HG03442 (cell line): ENCODE measurements at regions not wholly inside any gene's neighbourhood (a gene's known extent, or its start where the extent isn't known, plus 50 kb on each side); places are given as distances from the start of the nearest gene placed in this dataset.

Source experiments
- ATAC-seq: cut with Tn5 transposase; IDR thresholded peaks from one replicate; pipeline ENCODE4 v1.9.1; 2021; ENCODE audit warnings: mild to moderate bottlenecking, moderate library complexity; ENCODE audit not compliant: unreplicated experiment

- no peak for ATAC-seq
These were observed 407.6 kb upstream of the PFKP start for GRCh38 chr10:2659660-2660209.

GRCh38 chr10:2658780-2659179 lies 408.6 kb upstream of the PFKP start:
- ATAC-seq, result no peak

- ATAC-seq, result no peak
These were observed 417.0 kb upstream of the PFKP start for GRCh38 chr10:2650328-2650727.

- no peak for ATAC-seq
These were observed 426.3 kb upstream of the PFKP start for GRCh38 chr10:2641028-2641427.

- no peak for ATAC-seq
These were observed 433.7 kb upstream of the PFKP start for GRCh38 chr10:2633630-2634029.

- no peak for ATAC-seq
These were observed 435.7 kb upstream of the PFKP start for GRCh38 chr10:2631557-2632205.

DNA sequence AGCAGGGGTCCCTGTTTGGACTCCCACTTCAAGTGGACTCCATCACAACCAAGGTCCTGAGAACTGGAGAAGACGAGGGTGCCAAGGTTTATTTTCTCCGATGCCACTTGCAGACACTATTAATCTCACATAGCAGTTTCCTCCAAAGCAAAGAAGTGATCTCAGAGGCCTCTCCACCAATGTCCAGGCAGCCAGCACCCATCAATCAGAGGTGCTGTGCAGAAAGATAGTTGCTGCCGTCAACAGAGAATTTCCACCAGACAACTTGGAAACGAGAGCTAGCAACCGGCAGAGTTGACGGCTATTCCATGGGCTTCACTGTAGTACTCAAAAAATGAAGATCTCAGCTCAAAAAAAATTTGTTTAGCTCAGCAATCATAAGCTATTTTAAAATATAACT lies 438.6 kb upstream of the PFKP start:
- ATAC-seq, result no peak

DNA sequence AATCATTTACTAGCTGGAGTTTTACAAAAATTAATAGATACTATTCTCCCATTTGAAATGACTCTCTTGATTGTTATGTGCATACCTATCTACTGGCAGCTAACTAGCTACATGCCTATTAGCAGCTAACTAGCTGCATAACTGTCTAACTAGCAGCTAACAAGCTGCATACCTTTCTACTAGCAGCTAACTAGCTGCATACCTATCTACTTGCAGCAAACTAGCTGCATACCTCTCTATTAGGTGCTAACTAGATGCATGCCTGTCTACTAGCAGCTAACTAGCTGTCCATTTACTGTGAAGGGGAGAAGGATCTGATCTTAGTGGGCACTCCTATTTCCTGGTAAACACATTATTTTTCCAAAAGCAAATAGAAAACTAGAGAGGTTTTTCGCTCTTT lies 439.4 kb upstream of the PFKP start:
- ATAC-seq, result no peak

- no peak for ATAC-seq
These were observed 442.3 kb upstream of the PFKP start for GRCh38 chr10:2625094-2625493.

DNA sequence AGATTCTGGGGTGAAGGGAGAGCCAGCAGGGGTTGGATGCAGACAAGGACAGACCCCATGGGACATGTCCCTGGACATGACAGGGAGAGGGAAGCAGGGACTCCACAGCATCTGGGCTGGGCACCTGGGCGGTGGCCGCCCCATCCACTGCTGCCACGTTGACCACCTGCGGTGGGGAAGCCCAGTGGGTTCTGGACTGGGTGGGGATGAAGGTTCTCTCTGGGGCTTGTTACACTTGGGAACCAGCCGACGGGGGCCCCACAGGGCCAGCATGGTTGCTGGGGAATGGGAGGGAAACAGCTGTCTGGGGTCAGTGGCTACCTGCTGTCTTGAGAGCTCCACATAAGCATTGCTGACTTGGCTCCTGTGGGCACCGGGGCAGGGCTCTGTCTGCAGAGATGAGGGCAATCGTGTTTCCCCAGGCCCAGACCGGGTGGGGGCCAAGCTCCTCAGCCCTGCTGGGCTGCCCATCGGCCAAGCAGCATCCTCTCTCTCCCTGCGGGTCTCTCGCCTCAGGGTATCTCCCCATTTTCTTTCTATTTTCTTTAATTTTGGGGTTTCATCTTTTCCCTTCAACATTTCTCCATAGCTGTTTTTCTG lies 443.6 kb upstream of the PFKP start:
- no peak for ATAC-seq

GRCh38 chr10:2620827-2621521 lies 446.4 kb upstream of the PFKP start:
- no peak for ATAC-seq

DNA sequence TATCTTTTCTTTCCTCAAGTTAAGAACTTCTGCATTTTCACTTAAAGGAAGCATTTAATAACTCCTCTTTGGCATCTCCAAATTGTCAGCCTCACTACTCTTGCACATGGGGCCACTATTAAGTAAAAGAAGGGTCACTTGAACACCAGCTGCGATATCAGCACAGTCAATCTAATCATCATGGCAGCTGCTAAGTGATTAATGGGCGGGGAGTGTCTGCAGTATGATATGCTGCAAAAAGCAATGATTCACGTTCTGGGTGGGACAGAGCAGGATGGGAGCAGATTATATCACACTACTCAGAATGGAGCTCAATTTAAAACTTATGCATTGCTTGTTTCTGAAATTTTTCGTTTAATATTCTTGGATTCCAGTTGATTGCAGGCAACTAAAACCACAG lies 447.4 kb upstream of the PFKP start:
- ATAC-seq, result no peak

DNA sequence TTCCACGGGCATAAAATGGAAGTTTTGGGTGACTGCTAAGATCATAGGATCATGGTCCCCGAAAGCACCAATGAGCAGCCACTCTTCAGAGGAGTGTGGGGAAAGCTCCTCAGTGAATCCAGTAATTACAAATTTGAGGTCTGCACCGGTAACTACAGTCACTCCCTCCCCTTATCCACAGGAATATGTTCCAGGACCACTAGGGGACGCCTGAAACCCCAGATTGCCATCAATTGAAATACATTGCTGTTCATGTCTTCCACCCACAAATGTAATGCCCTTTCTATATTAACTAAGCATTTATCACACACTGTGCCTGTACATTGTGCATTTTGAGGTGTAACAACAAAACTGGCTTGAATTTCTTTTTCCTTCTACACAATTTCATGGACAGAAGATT lies 447.9 kb upstream of the PFKP start:
- ATAC-seq, result no peak

DNA sequence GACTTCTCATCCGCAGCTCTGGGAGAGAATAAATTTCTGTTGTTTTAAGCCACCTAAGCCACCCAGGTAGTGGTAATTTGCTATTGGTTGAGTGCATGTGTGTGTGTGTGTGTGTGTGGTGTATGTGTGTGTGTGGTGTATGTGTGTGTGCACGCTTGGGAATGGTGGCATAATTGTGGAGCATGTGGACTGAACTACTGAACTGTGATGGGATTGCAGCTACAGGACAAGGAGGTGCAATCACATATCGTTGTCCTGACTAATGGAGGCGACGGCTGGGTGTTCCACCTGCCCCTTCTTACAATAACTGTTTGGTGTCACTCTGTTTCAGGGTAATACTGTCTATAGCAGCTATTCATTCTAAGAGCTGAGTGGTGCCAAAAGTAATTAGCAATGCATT lies 448.7 kb upstream of the PFKP start:
- ATAC-seq, result no peak

GRCh38 chr10:2616215-2616614 lies 451.1 kb upstream of the PFKP start:
- no peak for ATAC-seq

- ATAC-seq, result no peak
These were observed 455.7 kb upstream of the PFKP start for GRCh38 chr10:2611603-2612002.

- no peak for ATAC-seq
These were observed 456.4 kb upstream of the PFKP start for GRCh38 chr10:2610946-2611345.

GRCh38 chr10:2604891-2605290 lies 462.5 kb upstream of the PFKP start:
- no peak for ATAC-seq

GRCh38 chr10:2599571-2599970 lies 467.8 kb upstream of the PFKP start:
- no peak for ATAC-seq

DNA sequence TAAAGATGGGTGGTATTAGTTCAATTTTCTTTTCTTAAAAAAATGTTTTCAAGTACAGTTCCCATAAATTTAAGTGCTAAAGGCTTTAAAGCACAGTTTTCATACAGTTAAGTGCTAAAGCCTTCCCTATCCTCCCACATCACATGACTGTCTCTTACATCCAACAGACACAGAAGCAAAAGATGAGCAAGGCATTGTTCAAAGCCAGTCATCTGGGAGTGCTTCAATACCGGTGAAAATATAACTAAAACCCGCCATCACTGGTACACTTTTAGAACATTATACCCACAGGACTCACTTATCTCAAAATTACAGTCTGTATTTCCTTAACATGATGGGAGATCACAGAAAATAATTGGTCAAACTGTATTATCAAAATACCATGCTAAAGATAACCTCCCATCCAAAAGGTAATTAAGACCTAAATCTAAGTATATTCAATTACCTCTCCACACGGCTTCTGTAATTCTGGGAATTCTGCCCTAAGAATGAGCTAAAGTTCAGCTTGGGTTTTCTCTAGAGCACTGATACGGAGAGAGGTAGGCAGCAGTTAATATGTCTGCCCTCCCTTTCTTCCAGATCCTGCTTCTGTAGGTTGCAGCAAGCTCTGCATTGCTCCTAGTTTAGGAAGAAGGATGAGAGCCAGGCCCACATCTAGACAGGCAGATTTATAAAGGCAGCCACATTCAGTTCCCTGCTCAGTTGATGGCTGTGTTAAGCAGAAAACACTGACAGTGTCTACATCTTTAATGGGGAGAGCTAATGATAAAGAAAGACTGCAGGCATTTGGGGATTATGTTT lies 474.8 kb upstream of the PFKP start:
- ATAC-seq, result no peak

DNA sequence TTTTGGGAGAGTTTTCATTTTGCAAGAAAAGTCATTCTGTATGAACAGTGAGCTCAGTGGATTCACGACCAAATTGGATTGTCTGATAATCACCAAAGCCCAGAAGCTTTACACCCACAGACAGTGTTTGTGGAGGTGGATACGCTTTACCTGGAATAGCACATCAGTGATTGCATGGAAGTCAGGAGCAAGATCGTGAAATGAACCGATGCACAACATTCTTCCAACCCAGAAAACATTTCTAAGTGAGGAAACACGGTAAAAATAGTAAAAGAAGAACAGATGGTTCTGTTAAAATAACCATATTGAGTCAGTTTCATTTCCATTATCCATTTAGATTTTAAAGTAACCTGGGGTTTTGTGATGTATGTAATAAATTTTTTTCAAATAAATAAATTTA lies 478.2 kb upstream of the PFKP start:
- no peak for ATAC-seq
